ENCODE measurements at regions not wholly inside any gene's neighbourhood (a gene's known extent, or its start where the extent isn't known, plus 50 kb on each side); places are given as distances from the start of the nearest gene placed in this dataset.

GRCh38 chr12:87813476-87814234, 215.5 kb downstream of the C12orf50 start:
- no peak overlapping the region for H3K4me3 ChIP-seq (ENCODE audit: low read depth, low read length)
- no peak for DNase-seq (ENCODE audit: low read depth)
- no peak for TF ChIP-seq CTCF (IDR thresholded peaks at IDR 0.05; ENCODE audit: insufficient read depth, low read depth, low read length, missing control alignments)

DNA sequence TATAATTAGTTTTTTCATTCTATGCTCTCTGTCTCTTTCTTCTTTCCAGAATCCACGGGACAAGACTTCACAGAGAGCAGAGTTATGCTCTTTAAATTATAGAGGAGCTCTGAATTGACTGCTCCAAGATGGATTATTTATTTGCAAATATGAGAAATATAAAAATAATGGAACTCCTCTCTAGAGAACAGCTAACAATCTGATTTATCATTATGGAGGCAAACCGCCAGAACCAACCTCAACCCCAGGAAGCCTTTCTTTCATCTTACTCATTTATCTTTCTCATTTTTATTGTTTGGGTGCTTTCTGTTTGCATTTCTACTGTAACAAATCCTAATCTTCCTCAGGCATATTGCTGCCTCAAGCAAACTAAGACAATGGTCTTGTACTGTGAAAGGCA, 216.5 kb downstream of the C12orf50 start:
- TF ChIP-seq CTCF (IDR thresholded peaks at IDR 0.05; ENCODE audit: insufficient read depth, low read depth, low read length, missing control alignments): no peak
- H3K4me3 ChIP-seq (ENCODE audit: low read depth, low read length): no peak overlapping the region
- no peak for DNase-seq (ENCODE audit: low read depth)

GRCh38 chr12:87812030-87812429, 217.2 kb downstream of the C12orf50 start:
- TF ChIP-seq CTCF (IDR thresholded peaks at IDR 0.05; ENCODE audit: insufficient read depth, low read depth, low read length, missing control alignments): no peak
- no peak overlapping the region for H3K4me3 ChIP-seq (ENCODE audit: low read depth, low read length)
- DNase-seq (ENCODE audit: low read depth): no peak

DNA sequence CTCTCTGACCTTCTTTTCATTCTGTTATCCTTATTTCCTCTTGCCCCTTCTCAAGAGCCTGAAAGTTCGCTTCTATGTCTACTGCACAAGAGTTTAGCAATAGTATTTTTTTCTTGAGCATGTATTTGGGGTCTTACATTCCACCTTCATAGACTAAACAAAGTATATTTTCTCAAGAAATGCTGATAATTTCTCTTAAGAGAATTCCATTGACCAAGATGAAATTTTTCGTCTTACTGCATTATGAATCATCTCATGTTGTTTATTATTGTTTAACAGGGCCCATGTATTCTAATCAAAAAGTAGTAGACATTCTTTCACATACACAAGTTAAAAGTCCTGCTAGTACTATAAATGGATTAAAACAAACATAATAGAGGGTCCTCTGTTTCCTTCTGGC, 219.3 kb downstream of the C12orf50 start:
- no peak for DNase-seq (ENCODE audit: low read depth)
- no peak overlapping the region for H3K4me3 ChIP-seq (ENCODE audit: low read depth, low read length)
- TF ChIP-seq CTCF (IDR thresholded peaks at IDR 0.05; ENCODE audit: insufficient read depth, low read depth, low read length, missing control alignments): no peak

DNA sequence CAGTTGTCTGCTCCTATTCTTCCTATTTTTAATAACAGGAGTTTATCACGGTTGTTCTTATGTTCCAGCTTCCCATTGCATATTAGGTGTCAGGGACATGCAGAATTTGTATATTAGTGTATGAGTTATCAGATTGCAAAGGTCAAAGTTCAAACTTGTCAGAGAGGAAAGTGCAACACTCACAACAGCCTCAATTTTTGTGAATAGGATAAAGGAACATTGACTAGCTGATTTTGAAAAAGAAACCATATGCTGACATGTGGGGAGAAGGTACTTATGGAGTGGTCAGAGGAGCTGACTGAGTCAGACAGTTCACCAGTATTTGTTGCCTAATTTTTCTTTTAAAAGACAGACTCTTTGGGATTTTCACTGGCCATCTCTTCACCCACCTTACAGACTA, 222.1 kb downstream of the C12orf50 start:
- H3K4me3 ChIP-seq (ENCODE audit: low read depth, low read length): no peak overlapping the region
- no peak for TF ChIP-seq CTCF (IDR thresholded peaks at IDR 0.05; ENCODE audit: insufficient read depth, low read depth, low read length, missing control alignments)

DNA sequence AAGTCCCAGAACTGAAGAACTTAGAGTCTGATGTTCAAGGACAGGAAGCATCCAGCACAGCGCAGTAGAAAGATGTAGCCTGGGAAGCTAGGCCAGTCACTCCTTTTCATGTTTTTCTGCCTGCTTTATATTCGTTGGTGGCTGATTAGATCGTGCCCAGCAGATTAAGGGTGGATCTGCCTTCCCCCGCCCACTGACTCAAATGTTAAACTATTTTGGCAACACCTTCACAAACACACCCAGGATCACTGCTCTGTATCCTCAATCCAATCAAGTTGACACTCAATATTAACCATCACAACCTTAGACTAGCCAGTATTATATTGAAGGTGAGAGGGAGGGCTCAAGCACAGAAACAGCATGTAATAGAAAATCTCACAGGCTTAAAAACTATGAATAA, 222.9 kb downstream of the C12orf50 start:
- no peak for TF ChIP-seq CTCF (IDR thresholded peaks at IDR 0.05; ENCODE audit: insufficient read depth, low read depth, low read length, missing control alignments)
- no peak for DNase-seq (ENCODE audit: low read depth)
- no peak overlapping the region for H3K4me3 ChIP-seq (ENCODE audit: low read depth, low read length)

More for the DNA sequence above, 222.1 kb downstream of the C12orf50 start:
- DNase-seq (ENCODE audit: low read depth): no peak

DNA sequence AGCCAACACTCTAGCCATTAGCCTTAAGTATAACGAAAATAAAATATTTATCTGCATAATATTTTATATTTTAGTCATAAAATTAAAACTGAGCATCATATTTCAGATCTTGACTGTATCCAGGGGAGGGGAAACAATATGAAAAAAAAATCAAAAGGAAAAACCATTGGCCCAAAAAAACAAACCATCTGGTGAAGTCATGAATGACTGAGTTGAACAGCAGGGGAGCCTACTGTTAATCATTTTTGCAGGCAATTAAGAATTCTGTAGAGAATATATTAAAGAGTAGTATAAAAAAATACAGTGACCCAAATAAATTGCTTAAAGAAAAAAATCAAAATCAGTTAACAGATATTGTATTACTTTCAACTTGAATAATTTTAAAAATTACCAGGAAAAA, 224.8 kb downstream of the C12orf50 start:
- DNase-seq (ENCODE audit: low read depth): no peak
- no peak overlapping the region for H3K4me3 ChIP-seq (ENCODE audit: low read depth, low read length)
- no peak for TF ChIP-seq CTCF (IDR thresholded peaks at IDR 0.05; ENCODE audit: insufficient read depth, low read depth, low read length, missing control alignments)

Measured in GM12865 (cell line).